ENCODE measurements at regions not wholly inside any gene's neighbourhood (a gene's known extent, or its start where the extent isn't known, plus 50 kb on each side); places are given as distances from the start of the nearest gene placed in this dataset.

DNA sequence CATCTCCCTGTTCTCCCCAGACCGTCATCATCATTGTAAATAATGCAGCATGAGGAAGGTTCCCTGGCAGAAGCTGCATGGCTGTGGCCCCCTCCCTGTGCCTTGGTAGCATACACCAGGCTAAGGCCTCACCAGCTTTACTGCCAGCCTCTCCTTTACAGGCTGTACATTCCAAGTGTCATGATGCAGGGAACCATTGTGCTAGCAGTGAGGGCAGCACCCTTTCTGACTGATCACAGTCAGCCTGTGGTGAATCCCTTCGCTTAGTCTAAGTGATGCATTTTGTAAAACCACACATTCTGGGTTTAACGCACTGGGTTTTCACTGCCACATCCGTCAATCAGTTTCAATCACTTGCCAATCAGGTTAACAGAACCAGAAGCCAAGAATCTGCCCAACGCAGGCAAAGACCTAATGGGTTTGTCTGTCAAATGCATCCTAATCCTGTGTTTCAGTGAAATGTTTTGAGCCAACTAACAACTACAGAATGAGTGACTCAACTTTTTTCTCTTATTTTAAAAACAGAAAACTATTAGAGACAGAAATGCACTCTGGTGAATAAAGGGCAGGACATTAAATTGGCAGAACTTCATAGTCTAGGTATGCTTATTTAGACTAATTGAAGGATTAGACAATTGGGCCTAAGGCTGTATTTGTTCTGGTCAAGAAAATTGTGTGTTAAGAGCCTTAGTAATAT, 225.9 kb upstream of the DPH6 start:
- no peak for DNase-seq (ENCODE audit: low spot score)

DNA sequence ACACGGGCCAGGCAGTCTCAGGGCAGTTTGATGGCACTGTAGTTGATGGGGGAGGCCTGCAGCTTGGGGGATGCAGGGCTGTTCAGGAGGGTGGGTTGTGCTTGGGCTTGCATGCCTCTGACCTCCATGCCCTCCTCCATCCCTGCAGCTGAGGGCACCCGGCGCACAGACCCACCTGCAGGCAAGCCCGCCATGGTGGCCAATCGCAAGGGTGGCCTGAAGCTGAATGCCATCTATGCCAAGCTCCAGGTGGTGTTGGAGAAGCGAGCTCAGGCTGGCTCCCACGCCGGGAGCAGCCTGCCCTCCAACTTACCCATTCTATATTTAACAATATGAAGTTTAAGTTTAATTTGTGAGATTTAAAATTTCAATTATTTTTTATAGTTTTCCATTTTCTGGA, 228.7 kb upstream of the DPH6 start:
- no peak for DNase-seq (ENCODE audit: low spot score)

DNA sequence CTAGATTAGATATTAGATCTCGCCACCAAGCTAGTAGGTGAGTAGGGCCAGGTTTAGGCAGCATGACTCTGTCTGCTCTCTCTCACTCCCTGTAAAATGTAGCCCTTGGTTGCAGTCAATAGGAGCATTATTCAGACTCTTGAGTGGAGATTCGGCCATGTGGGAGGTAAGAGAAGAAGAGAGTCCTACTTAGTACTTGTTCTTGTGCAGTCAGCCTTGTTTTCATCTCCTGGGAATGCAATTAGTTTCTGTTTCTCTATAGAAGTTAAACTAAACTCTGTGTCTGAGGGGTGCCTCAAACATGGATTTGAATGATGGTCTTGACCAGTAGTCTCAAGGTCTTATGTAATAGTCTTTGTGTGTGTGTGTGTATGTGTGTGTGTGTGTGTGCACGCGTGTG, 229.5 kb upstream of the DPH6 start:
- no peak for DNase-seq (ENCODE audit: low spot score)

DNA sequence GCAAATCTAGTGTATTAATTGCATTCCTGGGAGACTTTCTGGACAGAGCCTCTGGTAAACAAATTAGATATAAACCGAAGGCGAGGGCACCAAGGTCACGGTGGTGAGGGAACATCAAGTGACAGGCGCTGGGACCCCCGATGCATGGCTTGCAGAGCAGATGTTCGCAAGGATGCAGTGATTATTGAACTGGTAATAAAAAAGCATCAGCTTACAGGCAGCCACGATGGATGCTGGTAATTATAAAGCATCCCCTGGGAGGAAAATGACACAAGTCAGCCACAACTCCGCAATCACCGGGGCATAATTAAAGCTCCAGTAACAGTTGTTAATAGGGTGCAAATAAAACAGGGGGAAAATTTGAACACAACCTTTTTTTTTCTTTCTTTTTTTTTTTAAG, 231.1 kb upstream of the DPH6 start:
- DNase-seq (ENCODE audit: low spot score), result no peak

DNA sequence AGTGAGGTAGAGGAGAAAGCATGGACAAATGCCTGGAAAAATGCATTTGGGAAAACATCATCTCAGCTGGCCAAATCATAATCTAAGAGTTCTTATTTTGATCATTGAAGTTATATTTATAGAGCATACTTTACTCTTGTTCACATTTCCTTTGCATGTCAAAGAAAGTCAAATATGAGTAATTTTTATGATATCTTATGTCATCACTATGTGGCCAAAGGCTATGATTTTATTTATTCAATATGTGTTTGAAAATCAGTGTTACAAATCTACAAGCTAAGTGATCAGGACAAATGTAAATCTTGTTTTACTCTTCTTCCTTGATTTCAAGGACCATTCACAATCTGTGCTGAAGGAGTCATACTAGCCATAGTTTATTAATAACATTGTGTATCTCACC, 237.2 kb upstream of the DPH6 start:
- DNase-seq (ENCODE audit: low spot score), result no peak

DNA sequence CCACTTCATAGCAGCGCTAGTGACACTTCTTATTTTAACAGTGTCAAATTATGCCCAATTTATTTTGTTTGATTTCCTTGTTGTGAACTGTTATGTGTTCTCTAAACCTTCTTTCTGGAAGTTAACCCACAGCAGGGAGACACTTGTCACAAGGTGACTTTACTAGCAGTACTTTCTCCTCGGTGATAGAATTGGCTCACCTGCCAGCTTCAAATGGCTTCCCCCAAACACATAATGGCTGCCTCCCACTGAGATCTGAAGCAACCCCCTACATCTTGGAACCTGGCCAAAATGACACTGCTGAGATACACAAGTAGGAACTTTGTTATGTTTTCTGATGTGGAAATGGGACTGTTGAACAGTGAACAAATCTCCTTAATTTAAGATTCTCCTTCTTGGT, 238.8 kb upstream of the DPH6 start:
- no peak for DNase-seq (ENCODE audit: low spot score)

DNA sequence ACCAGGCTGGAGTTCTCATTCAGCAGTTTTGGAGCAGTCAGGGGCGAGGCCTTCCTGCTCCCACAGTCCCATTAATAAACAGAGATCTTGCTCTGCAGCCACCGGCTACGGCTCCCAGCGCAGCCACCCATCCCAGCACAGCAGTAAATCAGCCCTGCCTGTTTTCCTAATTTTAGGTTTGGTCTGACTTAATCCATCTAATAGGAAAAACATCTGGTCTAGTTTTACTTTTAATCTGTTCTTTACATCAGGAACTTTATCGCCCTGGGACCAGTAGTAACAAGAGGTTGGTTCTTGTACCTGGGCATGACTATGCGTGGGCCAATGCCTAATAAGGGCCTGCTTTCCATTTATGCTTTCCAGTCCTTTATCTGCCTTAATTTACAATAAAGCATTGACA, 264.0 kb upstream of the DPH6 start:
- DNase-seq (ENCODE audit: low spot score), result no peak

DNA sequence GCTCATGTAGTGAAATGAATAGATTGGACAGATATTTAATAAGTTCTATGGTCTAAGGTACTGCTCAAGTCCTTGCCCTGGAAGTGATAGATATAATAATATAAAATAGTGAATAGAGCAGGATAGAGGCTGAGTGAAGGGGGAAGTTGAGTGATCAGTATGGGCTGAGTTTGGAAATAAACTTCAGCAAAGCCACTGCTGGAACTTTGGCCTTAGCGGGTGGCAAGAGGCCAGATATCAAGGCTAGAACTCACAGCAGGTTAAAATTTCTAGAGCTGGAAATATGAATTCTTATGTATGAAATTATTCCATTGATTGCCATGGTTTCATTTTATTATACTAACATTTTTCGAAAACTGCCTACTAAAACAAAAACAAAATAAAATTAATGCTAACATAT, 267.6 kb upstream of the DPH6 start:
- no peak for DNase-seq (ENCODE audit: low spot score)

DNA sequence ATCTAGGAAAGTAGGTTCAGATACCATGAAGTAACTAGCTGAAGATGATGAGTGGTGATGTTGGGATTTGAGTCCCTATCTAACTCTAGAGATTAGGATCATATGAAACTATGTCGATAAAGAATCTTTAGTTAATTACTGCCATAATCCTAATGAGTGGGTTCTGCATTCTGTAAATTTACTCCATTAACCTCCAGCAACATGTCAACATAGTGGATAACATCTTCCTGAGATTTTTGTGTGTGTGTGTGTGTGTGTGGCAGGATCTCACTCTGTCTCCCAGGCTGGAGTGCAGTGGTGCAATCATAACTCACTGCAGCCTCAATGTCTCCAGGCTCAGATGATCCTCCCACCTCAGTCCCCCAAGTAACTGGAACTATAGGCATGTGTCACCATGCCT, 272.9 kb upstream of the DPH6 start:
- no peak for DNase-seq (ENCODE audit: low spot score)

DNA sequence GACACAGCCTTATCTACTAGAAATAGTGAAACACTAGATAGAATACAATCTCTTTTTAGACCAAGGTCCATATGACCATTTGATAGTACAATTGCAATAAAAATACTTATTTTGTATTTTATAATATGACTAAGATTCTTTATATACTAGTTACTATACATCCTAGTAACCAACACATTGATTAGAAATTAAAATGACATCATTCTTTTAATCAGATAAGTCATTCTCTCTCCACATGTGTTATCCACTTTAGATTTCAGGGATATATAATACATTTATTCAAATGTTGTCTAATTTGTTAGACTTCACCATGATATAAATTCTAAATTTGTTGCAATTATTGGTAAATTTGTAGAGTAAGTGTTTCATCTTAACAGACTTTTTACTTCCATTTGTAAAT, 276.2 kb upstream of the DPH6 start:
- DNase-seq (ENCODE audit: low spot score), result no peak

DNA sequence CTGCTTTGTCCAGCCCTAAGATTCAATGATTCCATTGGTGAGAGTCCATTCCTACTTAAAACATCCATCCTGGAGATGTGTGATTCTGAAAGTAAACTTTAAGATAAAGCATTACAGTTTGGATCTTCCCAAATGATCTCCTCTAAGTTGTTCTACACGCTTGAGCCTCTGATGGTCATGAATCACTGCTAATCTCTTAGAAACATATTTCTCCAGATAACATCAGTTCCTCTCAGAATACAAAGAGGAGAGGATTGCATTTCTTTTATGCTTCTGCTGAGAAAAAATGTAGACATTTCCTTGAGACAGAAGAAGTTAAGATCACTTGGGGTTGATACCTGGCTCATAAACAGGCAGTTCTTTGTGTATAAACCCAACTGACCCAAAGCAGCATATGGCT, 281.2 kb upstream of the DPH6 start:
- no peak for DNase-seq (ENCODE audit: low spot score)

DNA sequence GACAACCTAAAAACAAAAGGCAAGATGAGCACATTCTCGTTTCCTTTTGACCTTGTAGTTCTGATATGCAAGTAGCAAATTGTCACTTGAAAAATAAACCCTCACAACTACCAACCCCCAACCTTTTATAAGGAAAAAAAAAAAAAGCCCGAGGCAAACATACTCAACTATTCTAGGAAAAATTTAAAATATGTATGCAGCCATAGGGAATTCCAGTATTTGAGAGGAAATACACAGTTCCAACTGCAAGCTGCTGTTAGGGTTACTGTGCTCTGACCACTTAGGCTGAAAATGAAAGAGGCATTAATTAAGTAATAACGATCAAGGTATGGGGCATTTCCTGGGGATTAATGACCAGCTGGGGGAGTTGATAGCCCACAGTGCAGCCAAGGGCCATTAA, 281.9 kb upstream of the DPH6 start:
- DNase-seq (ENCODE audit: low spot score), result no peak

DNA sequence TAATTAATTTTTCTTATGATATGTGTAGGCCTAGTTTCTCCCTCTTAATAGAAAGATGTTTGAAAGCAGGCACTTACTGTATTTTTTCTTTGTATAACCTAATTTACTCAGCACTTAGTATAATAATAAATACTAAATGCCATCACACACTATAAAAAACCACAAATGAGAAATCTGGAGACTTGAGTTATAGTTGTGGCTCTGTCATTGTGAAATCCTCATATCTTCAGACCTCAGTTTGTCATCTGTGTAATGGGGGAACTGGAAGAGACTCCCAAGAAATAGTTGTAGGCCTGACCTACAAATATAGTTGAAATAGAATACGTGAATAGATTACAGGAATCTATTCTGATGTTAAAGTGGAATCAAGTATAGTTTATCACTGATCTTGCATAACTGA, 287.6 kb upstream of the DPH6 start:
- no peak for DNase-seq (ENCODE audit: low spot score)

DNA sequence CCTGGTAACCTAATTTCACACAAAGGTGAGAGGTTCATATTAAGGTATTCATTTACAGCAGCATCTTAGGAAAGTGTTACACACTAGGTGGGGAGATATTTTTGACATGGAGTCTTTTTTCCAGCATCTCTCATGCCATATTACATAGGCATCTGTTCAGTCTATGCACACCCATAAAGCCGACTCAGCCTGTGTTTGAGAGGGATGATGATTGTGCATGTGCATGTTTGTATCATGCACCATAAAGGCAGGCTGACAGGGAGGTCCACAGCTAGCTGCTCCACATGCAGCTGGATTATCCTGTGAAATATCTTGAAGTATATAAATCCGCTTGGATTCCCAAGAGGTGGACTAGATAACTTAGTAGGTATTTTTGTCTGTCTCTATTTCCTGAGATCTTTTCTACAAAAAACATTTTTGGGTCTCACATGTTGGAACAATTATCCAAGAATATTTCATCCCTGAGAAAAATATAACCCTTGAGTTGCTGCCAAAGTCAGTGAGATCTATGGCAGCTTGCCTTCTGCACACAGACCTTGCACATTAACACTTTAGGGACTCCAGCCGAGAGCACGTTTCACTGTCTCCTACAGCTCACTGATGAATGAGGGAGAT, 288.4 kb upstream of the DPH6 start:
- no peak for DNase-seq (ENCODE audit: low spot score)

DNA sequence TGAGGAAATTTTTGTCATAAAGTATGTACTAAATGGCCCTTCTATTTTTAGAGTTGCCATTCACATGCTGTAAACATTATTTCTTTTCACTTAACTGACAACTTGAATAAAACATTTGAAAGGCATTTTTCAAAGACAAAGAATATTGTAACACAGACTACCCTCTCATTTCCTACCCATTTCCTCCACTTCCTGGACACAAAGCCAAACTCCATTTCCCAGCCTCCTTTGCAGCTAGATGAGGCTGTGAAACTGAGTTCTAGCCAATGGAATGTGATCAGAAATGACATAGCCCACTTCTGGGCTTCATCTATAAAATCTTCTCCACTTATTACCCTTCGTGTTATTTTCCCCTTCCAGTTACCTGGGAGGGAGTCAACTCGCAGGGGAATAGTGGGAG, 288.9 kb upstream of the DPH6 start:
- no peak for DNase-seq (ENCODE audit: low spot score)

DNA sequence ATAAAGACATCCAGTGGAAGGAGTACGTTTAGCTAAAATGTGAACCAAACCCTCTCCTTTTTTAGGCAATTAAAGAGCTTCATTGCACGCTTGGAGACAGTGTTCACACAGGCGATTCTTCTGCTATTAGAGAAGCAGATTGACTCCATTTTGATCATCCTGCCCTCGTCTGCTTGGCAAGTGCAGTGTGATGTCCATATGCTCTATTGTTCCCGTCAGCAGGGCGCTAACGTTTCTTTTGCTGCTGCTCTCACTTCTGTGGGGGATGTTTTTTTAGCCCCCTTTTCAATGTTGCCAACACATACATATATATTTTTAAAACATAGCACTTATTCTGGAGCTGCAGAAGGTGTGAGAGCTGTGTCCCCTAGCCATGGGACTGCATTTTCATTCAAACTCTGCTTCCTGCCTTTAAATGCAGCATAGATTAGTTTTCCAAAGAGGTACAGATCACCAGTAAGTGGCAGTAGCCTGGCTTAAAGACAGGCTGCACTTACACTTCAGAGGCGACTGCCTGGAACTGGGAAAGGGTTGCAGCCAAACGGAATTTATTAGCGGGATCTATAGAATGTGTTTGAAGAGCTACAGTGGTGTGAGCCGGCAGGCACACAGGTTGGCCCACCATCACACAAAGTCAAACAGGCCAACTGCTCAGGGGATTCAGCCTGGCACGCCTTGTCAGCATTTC, 292.6 kb upstream of the DPH6 start:
- DNase-seq (ENCODE audit: low spot score), result no peak

DNA sequence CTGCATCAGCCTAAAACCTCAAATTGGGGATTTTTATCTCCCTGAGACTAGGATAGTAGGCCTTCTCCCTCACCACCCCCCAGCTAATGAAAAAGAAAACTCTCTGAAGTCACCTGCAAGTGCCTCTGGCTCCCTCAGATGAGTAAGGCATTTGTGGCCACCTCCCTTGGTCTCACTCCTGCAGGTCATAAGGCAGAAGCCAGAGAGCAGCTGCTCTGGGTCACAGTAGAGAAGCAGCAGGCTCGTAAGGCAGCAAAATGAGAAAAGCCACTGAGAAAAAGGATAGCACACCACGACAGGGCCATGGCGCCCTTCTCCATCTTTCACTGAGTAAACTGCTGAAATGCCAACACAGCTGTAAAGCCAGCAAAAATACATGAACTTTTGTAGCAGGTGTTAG, 296.7 kb upstream of the DPH6 start:
- no peak for DNase-seq (ENCODE audit: low spot score)

DNA sequence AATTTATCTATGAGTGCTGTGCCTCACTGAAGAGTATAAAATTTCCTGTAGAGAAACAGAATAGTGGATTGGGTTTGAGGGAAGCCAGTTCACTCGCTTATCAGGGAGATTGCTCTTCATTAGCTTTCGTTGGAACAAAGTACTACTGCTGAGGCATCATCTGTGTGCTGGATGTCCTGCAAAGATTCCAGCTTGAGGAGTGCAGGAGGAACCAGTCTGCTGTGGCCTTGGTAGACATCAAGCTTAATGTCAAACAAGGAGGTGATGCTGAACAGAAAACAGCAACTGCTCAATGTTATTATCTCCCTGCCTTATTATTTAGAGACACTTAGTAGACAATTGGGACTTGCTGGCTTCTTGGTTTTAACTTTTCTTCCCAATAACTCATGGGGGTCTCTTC, 297.5 kb upstream of the DPH6 start:
- DNase-seq (ENCODE audit: low spot score), result no peak

DNA sequence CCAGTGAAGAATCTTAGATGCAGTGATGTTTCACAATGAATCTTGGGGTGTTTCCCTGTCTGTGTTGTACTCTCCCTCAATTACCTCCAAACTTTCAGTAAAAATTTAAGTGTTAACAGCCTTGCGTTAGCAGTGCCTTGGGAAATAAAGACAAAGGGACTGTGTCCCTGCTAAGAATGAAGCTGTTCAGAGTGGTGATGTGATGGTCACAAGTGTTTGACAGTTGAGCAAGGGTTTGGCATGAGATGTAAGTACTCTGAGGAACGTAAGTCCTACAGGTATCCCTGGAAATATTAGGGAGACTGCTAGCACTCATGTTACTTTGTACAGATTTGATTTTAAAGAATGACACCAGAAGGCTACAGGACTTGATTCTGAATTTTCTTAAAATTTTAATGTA, 304.3 kb upstream of the DPH6 start:
- no peak for DNase-seq (ENCODE audit: low spot score)

DNA sequence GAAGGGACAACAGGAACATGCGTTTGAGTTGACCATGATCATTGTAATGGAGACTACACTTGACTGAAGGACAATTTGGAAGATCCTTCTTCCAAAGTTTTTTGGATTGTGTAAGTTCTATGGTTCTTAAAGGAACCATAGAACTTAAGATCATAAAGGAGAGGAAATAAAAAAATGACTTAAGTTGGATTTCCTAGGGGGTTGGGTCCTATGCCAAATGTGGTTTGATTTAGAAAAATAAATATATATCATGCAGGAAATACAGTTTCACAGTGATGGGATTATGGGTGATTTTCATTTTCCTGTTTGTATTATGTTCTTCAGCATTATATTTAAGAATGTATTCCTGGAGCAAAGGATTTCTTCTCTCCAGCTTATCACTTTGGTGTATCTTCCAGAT, 305.5 kb upstream of the DPH6 start:
- no peak for DNase-seq (ENCODE audit: low spot score)

DNA sequence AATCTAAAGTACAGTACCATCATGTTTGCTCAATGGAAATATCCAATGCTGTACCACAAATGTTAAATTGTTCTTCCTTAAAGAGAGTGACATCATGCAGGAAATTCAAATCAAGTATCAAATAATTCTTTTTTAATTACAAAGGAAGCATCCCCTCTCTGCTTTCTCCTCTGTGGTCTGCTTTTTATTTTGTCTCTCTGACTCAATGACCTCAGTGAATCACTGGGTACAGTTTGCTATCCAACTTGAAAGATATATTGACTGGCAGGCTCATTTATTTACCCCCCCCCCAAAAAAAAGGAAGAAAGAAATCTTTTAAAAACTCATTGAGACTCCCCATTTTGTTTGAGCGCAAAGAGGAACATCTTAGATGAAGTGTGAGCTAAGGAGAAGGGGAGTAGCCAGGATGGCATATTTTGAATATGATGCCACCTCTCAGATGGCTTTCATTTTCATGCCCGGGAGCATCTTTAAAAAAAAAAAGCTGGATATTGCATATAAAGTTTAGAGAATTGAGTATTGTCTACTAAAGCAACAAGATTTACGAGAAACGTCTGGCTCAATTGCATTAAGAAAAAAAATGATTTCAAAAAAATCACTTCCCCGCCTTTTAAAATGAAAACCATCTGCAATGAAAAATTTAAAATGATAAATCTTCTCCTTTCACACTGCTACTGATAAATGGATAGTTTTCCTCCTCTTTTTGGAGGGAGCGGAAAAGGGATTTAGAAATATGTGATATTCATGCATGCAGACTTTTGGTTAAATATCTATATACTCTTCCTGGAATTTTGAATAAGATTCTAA, 307.1 kb upstream of the DPH6 start:
- no peak for DNase-seq (ENCODE audit: low spot score)

DNA sequence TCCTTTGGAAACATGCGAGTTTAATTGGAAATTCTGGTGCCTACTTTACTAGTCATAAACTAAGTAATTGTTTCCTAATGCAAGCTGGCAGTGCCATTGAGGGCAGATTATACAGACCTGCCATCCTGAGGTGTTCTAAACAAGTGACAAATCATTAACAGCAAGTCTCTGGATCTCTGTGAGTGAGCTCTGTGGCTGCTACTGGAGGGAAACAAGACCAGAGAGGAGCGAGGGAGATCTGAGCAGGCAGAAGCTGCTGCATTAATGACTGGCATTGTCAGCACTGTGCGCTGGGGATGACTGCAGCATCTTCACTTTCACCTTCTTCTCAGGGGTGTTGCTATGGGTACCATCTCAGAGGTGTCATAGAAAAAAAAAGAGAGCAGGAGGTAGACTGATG, 308.4 kb upstream of the DPH6 start:
- no peak for DNase-seq (ENCODE audit: low spot score)
